HG03175 (cell line): ENCODE measurements at regions not wholly inside any gene's neighbourhood (a gene's known extent, or its start where the extent isn't known, plus 50 kb on each side); places are given as distances from the start of the nearest gene placed in this dataset.
"Not testable (repeated sequence)": the region's sequence is repeated elsewhere in the genome, so short reads cannot be mapped to it uniquely, and the experiment has no call there.

Source experiments
- ATAC-seq: cut with Tn5 transposase; IDR thresholded peaks from one replicate; pipeline ENCODE4 v1.9.1; 2021; ENCODE audit warnings: mild to moderate bottlenecking, moderate library complexity; ENCODE audit not compliant: unreplicated experiment

DNA sequence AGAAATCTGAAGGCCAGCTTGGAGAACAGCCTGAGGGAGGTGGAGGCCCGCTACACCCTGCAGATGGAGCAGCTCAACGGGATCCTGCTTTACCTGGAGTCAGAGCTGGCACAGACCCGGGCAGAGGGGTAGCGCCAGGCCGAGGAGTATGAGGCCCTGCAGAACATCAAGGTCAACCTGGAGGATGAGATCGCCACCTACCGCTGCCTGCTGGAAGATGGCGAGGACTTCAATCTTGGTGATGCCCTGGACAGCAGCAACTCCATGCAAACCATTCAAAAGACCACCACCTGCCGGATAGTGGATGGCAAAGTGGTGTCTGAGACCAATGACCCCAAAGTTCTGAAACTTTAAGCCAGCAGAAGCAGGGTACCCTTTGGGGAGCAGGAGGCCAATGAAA lies 318.4 kb downstream of the ZFHX3 start:
- ATAC-seq = not testable (repeated sequence)

DNA sequence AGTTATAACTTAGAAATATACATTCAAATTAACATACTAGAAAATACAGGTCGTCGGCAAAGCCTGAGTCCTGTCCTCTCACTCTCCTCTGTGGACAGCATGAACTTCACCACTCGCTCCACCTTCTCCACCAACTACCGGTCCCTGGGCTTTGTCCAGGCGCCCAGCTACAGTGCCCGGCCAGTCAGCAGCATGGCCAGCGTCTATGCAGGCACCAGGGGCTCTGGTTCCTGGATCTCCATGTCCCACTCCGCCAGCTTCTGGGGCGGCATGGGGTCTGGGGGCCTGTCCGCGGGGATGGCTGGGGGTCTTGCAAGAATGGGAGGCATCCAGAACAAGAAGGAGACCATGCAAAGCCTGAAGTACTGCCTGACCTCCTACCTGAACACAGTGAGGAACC lies 319.4 kb downstream of the ZFHX3 start:
- no peak for ATAC-seq

DNA sequence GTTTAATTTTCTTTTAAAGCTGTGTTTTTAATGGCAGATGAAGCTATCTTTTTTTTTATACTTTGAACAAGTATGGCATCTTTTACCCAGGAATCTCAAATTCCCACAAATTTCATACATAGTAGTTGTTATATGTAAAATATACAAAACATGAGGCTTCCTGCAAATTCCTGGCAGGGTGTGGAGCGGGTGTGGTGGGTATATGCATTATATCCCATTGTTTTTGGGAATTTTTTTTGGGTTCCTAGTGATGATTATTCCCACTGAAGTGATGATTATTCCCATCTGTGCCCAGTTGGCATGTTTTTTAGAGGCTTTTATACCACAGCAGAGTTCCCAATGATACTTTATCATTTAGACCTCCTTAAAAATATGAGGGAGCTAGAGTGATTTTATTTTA lies 320.4 kb downstream of the ZFHX3 start:
- ATAC-seq = no peak

GRCh38 chr16:72725643-72726042 lies 322.3 kb downstream of the ZFHX3 start:
- ATAC-seq = no peak

GRCh38 chr16:72723781-72724180 lies 324.1 kb downstream of the ZFHX3 start:
- no peak for ATAC-seq

DNA sequence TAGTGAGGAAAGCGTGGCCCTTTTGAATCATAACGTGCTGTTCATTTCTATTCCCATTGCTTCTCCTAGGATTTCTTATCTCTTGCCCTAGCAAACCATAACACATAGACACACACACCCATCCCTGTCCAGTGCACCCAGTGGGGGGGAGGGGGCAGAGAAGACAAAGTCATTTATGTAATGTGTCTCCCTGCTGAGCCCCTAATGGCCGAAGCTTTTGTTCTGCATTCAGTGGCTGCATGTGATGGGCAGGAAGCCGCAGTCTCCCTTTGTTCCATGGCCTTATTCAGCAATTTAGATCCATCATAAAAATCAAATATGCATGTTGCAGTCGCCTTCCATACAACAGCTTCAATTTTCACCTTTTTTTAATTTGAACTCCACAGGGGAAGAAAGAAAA lies 325.4 kb downstream of the ZFHX3 start:
- no peak for ATAC-seq

DNA sequence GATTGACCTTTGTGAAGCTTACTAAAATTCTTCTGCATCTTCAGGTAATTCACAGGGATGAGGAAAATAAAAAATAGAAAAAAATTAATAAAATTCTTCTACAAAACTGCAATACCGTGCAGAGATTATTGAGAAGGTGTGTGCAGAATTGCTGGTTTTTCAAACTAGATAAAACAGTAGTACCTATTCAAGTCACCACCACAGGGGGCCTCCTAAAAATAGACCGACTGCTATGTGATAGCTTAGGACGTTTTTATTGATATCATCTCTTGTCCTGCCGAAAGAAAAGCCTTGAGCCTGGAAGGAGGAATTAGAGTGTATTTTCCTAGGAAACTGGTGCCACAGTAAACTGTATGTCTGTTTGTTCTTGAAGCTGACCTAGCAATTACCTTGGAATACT lies 325.9 kb downstream of the ZFHX3 start:
- no peak for ATAC-seq

- ATAC-seq = no peak
Observed at GRCh38 chr16:72715267-72715666, 332.7 kb downstream of the ZFHX3 start.

DNA sequence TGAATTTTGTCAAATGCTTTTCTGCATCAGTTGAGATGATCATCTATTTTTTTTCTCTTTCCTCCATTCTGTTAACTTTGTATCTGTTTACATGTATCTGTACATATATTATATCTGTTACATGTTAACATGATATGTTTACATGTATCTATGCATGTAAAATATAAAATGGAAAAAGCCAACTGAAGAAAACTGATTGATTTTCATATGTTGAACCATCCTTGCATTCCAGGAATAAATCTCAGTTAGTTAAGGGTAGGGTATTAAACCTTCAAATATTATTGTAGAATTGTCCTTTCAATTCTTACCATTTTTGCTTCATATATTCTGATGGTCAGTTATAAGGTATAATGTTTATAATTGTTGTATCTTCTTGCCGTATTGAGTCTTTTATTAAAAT lies 336.1 kb downstream of the ZFHX3 start:
- ATAC-seq = no peak

DNA sequence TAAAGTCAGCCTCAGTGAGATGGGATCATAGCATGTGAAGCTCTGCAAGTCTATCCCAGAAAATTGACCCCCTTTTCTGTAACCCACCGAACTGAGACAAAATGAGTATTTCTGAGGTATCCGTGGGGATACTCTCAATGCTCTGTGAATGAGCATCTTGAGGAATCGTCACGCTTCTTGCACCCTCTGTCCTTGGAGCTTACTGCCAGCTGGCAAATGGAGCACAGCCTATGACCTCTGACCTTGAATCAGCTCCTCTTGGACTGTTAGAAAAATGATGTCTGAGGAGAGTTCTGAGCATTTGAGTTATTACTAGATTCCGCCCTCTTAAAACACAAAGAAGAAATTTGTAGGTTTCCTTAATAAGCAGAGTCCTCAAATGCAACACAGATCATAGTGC lies 342.1 kb downstream of the ZFHX3 start:
- no peak for ATAC-seq

- no peak for ATAC-seq
Observed at GRCh38 chr16:72704746-72705372, 343.1 kb downstream of the ZFHX3 start.

GRCh38 chr16:72689851-72690250 lies 358.1 kb downstream of the ZFHX3 start:
- no peak for ATAC-seq

DNA sequence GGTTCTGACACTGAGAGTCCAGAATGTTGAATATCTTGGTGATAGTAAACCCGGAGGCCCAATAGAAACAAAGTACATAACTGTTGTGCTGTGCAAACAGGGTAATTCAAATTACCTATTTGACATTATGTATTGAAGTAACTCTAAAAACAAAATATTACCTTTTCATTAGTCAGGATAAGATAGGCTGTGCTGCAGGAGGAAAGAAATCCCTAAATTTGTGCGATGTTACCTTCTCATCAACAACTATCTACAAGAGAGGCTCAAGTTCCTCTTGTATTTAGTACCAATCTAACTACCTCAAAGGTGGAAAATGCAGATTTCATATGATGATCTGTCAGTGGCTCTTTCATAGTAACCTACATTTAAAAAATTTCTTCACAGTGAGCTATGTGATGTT lies 367.2 kb downstream of the ZFHX3 start:
- no peak for ATAC-seq

GRCh38 chr16:72679856-72680255 lies 368.1 kb downstream of the ZFHX3 start:
- no peak for ATAC-seq

DNA sequence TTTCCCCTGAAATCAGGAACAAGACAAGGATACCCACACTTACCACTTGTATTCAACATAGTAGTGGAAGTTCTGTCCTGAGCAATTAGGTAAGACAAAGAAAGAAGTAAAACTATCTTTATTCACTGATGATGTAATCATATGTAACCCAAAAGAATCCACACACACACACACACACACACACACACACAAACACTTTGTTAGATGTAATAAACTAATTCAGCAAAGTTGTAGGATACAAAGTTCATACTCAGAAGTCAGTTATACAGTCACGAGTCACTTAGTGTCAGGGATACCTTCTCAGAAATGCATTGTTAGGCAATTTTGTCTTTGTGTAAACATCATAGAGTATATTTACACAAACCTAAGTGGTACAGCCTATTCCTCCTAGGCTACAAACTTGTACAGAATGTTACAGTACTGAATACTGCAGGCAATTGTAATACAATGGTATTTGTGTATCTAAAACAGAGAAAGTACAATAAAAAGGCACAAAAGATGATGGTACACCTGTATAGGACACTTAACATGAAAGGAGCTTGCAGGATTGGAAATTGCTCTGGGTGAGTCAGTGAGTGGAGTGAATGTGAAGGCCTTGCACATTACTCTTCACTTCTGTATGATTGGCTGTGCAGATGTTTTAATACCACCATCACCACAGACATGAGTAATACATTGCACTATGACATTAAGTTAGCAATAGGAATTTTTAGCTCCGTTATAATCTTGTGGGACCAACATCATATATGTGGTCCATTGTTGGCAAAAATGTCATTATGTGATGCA lies 370.1 kb downstream of the ZFHX3 start:
- no peak for ATAC-seq

- ATAC-seq = no peak
Observed at GRCh38 chr16:72673118-72673517, 374.8 kb downstream of the ZFHX3 start.

DNA sequence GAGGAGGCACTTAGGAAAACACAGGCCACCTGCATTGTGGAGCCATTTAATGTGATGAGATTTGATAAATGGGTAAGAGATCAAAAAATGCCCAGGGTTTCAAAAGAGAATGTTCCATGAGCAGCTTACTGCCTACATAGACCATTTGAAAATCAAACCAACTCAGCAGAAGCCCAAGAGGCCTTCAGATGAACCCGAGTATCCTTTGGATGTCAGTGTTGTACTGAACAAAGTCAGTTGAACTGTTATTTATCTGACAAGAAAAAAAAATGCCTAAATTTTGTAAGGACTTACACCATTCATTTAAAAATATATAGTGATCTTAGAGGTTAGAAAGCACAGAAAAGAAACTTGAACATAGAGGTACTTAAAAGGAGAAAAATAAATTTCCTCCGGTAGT lies 381.7 kb downstream of the ZFHX3 start:
- ATAC-seq = no peak

DNA sequence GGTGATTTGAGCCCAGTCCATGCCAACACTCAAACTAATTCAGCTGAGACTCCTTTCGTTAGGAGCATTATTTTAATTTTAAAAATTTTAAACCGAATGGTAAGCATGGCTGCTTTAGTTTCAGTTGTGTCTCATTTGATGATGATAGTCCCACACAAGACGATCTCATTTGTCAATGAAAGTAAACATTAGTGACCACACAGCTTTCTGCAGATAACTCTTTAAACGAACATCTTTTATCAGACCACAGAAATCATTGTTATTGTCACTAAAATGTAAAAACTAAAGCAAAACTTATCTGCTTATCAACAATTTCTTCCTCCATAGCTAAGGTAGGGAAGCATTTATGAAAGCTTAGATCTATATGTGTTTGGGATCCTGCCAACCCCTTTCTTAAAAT lies 382.2 kb downstream of the ZFHX3 start:
- no peak for ATAC-seq

GRCh38 chr16:72664509-72665408 lies 383.2 kb downstream of the ZFHX3 start:
- ATAC-seq = peak; percentile 100

GRCh38 chr16:72664056-72664508 lies 383.8 kb downstream of the ZFHX3 start:
- ATAC-seq = no peak

DNA sequence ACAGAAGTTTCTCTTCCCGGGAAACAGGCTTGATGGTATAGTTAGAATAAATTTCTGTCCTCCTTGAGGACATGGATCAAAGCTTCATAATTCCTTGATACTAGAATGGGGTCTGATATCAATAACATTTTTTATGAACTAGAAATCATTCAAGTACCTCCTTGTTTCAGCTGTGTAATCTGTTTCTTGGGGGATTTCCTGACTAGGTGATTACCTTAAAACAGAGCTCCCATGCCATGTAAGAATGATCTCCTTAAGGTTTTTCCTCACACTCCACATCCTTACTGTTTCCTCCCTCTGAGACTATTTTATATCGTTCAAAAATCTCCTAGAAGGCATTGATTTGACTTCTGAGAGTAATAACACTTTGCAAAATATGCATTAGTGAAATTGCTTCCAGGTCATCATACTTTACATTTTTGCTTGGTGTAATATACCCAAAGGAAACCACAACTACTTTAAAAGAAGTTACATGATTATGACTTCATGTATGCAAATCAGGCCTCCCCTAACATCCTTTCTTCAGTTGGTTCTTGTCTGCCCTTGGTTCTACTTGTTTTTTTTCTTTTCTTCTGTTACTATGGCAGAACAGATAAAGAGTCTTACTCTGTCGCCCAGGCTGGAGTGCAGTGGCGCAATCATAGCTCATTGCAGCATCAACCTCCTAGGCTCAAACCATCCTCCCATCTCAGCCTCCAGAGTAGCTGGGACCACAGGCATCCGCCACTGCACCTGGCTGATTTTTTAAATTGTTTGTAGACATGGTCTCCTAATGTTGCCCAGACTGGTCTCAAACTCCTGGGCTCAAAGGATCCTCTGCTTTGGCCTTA lies 388.8 kb downstream of the ZFHX3 start:
- no peak for ATAC-seq
